ENCODE measurements at regions not wholly inside any gene's neighbourhood (a gene's known extent, or its start where the extent isn't known, plus 50 kb on each side); places are given as distances from the start of the nearest gene placed in this dataset.

DNA sequence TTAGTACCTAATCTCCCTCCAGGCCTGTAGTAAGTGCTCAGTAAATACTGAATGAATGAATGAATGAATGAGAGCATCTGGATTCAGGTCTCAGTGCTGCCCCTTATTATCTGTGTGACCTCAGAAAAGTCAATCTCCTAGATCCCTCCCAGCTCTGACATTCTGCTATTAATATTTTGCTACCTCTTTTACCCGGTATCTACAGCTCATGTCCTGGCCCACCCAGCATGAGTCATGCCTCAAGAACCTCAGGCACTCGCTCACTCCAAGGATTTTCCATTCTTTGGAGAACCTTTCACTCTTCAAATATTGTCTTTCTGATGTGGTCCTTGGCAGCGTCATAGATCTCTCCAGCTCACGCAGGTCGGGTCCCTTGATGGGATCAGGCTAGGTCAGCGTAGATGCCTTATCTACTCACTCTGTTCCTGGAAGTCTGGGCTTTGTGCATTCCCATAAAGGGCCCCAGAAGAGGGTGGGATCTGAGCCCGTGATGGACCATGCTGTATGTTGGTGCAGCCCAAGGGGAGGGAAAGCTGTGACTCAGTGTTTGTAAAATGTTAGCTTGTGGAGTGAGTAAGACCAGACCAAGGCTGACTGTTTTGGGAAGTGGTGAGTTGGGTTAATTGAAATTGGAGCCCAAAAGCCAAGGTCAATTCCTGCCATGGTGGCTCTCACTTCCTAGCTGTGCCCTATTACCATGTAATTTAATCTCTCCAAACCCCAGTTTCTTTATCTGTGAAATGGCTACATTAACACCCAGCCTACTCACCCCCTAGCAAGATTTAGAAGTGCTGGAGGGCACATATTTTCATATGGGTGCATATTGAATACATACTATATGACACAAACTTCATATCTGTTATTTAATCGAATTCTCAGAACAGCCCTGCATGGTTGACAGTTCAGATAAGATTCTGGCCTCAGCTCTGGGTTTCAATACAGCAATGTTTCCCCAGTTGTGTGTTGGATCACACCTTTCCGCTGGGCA lies 214.1 kb upstream of the USP24 start:
- Histone ChIP-seq H3K4me1 (peaks cover 8% of the 10 kb centered on the region), H3K27ac (no peak overlapping the region), H3K9me3 (no peaks in the 10 kb centered on the region), H3K27me3 (no peaks in the 10 kb centered on the region), H3K4me3 (no peak overlapping the region), H3K36me3 (ENCODE audit: low read depth, missing control alignments) (no peaks in the 10 kb centered on the region)
- TF ChIP-seq, protein P1, sequence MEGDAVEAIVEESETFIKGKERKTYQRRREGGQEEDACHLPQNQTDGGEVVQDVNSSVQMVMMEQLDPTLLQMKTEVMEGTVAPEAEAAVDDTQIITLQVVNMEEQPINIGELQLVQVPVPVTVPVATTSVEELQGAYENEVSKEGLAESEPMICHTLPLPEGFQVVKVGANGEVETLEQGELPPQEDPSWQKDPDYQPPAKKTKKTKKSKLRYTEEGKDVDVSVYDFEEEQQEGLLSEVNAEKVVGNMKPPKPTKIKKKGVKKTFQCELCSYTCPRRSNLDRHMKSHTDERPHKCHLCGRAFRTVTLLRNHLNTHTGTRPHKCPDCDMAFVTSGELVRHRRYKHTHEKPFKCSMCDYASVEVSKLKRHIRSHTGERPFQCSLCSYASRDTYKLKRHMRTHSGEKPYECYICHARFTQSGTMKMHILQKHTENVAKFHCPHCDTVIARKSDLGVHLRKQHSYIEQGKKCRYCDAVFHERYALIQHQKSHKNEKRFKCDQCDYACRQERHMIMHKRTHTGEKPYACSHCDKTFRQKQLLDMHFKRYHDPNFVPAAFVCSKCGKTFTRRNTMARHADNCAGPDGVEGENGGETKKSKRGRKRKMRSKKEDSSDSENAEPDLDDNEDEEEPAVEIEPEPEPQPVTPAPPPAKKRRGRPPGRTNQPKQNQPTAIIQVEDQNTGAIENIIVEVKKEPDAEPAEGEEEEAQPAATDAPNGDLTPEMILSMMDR (IDR thresholded peaks at IDR 0.05) = no peak
- TF ChIP-seq POLR2A (IDR thresholded peaks at IDR 0.05) = no peak
- DNase-seq = peak; percentile 49
- 52 to 61% methylated on average over 9 of the region's 9 CpGs for WGBS, 2 donors
- intact Hi-C loops (cut with DNase I; ENCODE audit: low total_unique reads) = no loop called here

DNA sequence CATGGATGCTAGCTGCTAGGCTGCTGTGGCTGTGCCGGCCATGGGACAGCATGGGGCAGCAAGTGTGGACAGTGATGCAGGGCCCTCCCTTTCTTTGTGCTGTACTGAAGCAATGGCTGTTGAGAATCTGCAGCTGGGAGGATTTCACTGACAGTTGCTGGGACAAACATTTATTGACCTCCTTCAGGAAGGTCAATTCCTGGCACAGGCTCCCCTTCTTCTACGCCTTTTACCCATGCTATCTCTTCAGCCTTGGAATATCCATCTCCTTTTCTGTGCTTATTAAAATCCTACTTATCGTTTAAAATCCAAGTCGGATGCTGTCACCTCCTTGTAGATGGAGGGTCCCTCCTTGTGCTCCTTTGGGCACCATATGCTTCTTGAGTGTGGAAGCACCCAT lies 213.1 kb upstream of the USP24 start:
- intact Hi-C loops (cut with DNase I; ENCODE audit: low total_unique reads) = no loop called here
- H3K4me3 ChIP-seq = no peak overlapping the region
- no peak for DNase-seq
- TF ChIP-seq, protein P1 (IDR thresholded peaks at IDR 0.05) = no peak
- TF ChIP-seq POLR2A (IDR thresholded peaks at IDR 0.05) = no peak
- peaks cover 8% of the 10 kb centered on the region for H3K4me1 ChIP-seq
- H3K27me3 ChIP-seq = no peaks in the 10 kb centered on the region
- H3K27ac ChIP-seq = no peak overlapping the region
- WGBS, 2 donors = 85 to 86% methylated on average over 4 of the region's 4 CpGs
- no peaks in the 10 kb centered on the region for H3K36me3 ChIP-seq (ENCODE audit: low read depth, missing control alignments)
- H3K9me3 ChIP-seq = no peaks in the 10 kb centered on the region

GRCh38 chr1:55427606-55428005 lies 212.4 kb upstream of the USP24 start:
- TF ChIP-seq POLR2A (IDR thresholded peaks at IDR 0.05) = no peak
- TF ChIP-seq, protein P1 (IDR thresholded peaks at IDR 0.05) = no peak
- no peak overlapping the region for H3K27ac ChIP-seq
- no peaks in the 10 kb centered on the region for H3K36me3 ChIP-seq (ENCODE audit: low read depth, missing control alignments)
- no peaks in the 10 kb centered on the region for H3K27me3 ChIP-seq
- 65 to 68% methylated on average over 4 of the region's 4 CpGs for WGBS, 2 donors
- peaks cover 8% of the 10 kb centered on the region for H3K4me1 ChIP-seq
- intact Hi-C loops (cut with DNase I; ENCODE audit: low total_unique reads) = no loop called here
- no peaks in the 10 kb centered on the region for H3K9me3 ChIP-seq
- H3K4me3 ChIP-seq = no peak overlapping the region
- no peak for DNase-seq

GRCh38 chr1:55426619-55427018 lies 211.5 kb upstream of the USP24 start:
- Histone ChIP-seq H3K36me3 (ENCODE audit: low read depth, missing control alignments) (no peaks in the 10 kb centered on the region), H3K27me3 (no peaks in the 10 kb centered on the region), H3K4me1 (peaks cover 8% of the 10 kb centered on the region), H3K27ac (no peak overlapping the region), H3K4me3 (no peak overlapping the region), H3K9me3 (no peaks in the 10 kb centered on the region)
- DNase-seq = no peak
- TF ChIP-seq, protein P1 (IDR thresholded peaks at IDR 0.05) = no peak
- no peak for TF ChIP-seq POLR2A (IDR thresholded peaks at IDR 0.05)
- WGBS, 2 donors = 73 to 79% methylated on average over 2 of the region's 2 CpGs
- intact Hi-C loops (cut with DNase I; ENCODE audit: low total_unique reads) = no loop called here

Data from testis (tissue), 2 donors.